ENCODE measurements at regions not wholly inside any gene's neighbourhood (a gene's known extent, or its start where the extent isn't known, plus 50 kb on each side); places are given as distances from the start of the nearest gene placed in this dataset.

- no peak for DNase-seq (ENCODE audit: low read depth in 2 of 2)
Measured at GRCh38 chr9:135219676-135220600, 132.5 kb downstream of the OLFM1 start.

- no peak for DNase-seq (ENCODE audit: low read depth in 2 of 2)
Measured at GRCh38 chr9:135220601-135221575, 133.4 kb downstream of the OLFM1 start.

GRCh38 chr9:135221576-135221950, 134.1 kb downstream of the OLFM1 start:
- no peak for DNase-seq (ENCODE audit: low read depth in 2 of 2)

GRCh38 chr9:135221951-135222631, 134.6 kb downstream of the OLFM1 start:
- no peak for DNase-seq (ENCODE audit: low read depth in 2 of 2)

- no peak for DNase-seq (ENCODE audit: low read depth in 2 of 2)
Measured at GRCh38 chr9:135222881-135223760, 135.7 kb downstream of the OLFM1 start.

GRCh38 chr9:135223831-135224230, 136.4 kb downstream of the OLFM1 start:
- DNase-seq (ENCODE audit: low read depth in 2 of 2): no peak

GRCh38 chr9:135224286-135224877, 136.9 kb downstream of the OLFM1 start:
- no peak for DNase-seq (ENCODE audit: low read depth in 2 of 2)

GRCh38 chr9:135224921-135225541, 137.6 kb downstream of the OLFM1 start:
- no peak for DNase-seq (ENCODE audit: low read depth in 2 of 2)

- DNase-seq (ENCODE audit: low read depth in 2 of 2): no peak
Measured at GRCh38 chr9:135225619-135226228, 138.3 kb downstream of the OLFM1 start.

GRCh38 chr9:135226369-135227050, 139.0 kb downstream of the OLFM1 start:
- DNase-seq (ENCODE audit: low read depth in 2 of 2): no peak

GRCh38 chr9:135227641-135228251, 140.3 kb downstream of the OLFM1 start:
- no peak for DNase-seq (ENCODE audit: low read depth in 2 of 2)

- DNase-seq (ENCODE audit: low read depth in 2 of 2): no peak
Measured at GRCh38 chr9:135228345-135228982, 141.0 kb downstream of the OLFM1 start.

GRCh38 chr9:135228983-135229625, 141.6 kb downstream of the OLFM1 start:
- no peak for DNase-seq (ENCODE audit: low read depth in 2 of 2)

GRCh38 chr9:135229701-135230385, 142.4 kb downstream of the OLFM1 start:
- no peak for DNase-seq (ENCODE audit: low read depth in 2 of 2)

- no peak for DNase-seq (ENCODE audit: low read depth in 2 of 2)
Measured at GRCh38 chr9:135230386-135230765, 142.9 kb downstream of the OLFM1 start.

GRCh38 chr9:135230817-135231520, 143.5 kb downstream of the OLFM1 start:
- no peak for DNase-seq (ENCODE audit: low read depth in 2 of 2)

Measured in fibroblast of skin of left quadriceps (primary cell).